LHCN-M2 (cell line): ENCODE measurements at regions not wholly inside any gene's neighbourhood (a gene's known extent, or its start where the extent isn't known, plus 50 kb on each side); places are given as distances from the start of the nearest gene placed in this dataset.
A peak's percentile ranks its signal among the peaks of the same experiment; 100 is the strongest.

ENCODE experiments used
- DNase-seq: peaks from one replicate; pipeline ENCODE4 v3.0.0-alpha.2; 2012; ENCODE audit warnings: low read depth

GRCh38 chr2:180742801-180743200, 237.6 kb upstream of the UBE2E3 start:
- no peak for DNase-seq

- DNase-seq: peak; percentile 97
These were observed 241.3 kb upstream of the UBE2E3 start for GRCh38 chr2:180739070-180739469.

- no peak for DNase-seq
These were observed 244.6 kb upstream of the UBE2E3 start for GRCh38 chr2:180735799-180736198.

- DNase-seq: no peak
These were observed 246.0 kb upstream of the UBE2E3 start for GRCh38 chr2:180734382-180734781.

- DNase-seq: peak; percentile 41
These were observed 247.1 kb upstream of the UBE2E3 start for GRCh38 chr2:180733330-180733729.

GRCh38 chr2:180732337-180732736, 248.1 kb upstream of the UBE2E3 start:
- DNase-seq: no peak

- DNase-seq: peak; percentile 41
These were observed 249.4 kb upstream of the UBE2E3 start for GRCh38 chr2:180730976-180731375.

- peak; percentile 77 for DNase-seq
These were observed 251.4 kb upstream of the UBE2E3 start for GRCh38 chr2:180728928-180729559.

- DNase-seq: no peak
These were observed 256.7 kb upstream of the UBE2E3 start for GRCh38 chr2:180723712-180724111.

GRCh38 chr2:180722551-180723239, 257.7 kb upstream of the UBE2E3 start:
- DNase-seq: peak; percentile 71

- DNase-seq: no peak
These were observed 259.6 kb upstream of the UBE2E3 start for GRCh38 chr2:180720829-180721228.

GRCh38 chr2:180717588-180717987, 262.8 kb upstream of the UBE2E3 start:
- DNase-seq: no peak

- no peak for DNase-seq
These were observed 263.9 kb upstream of the UBE2E3 start for GRCh38 chr2:180716186-180717180.

GRCh38 chr2:180715044-180715443, 265.4 kb upstream of the UBE2E3 start:
- no peak for DNase-seq

GRCh38 chr2:180709392-180710145, 270.8 kb upstream of the UBE2E3 start:
- no peak for DNase-seq

- peak; percentile 94 for DNase-seq
These were observed 272.6 kb upstream of the UBE2E3 start for GRCh38 chr2:180707884-180708205.

- DNase-seq: no peak
These were observed 273.1 kb upstream of the UBE2E3 start for GRCh38 chr2:180707175-180707883.

- DNase-seq: no peak
These were observed 273.7 kb upstream of the UBE2E3 start for GRCh38 chr2:180706694-180707093.

- no peak for DNase-seq
These were observed 274.9 kb upstream of the UBE2E3 start for GRCh38 chr2:180705551-180705950.

- DNase-seq: peak; percentile 40
These were observed 275.3 kb upstream of the UBE2E3 start for GRCh38 chr2:180705122-180705521.
